HPDE6-E6E7 (cell line): ENCODE measurements at regions not wholly inside any gene's neighbourhood (a gene's known extent, or its start where the extent isn't known, plus 50 kb on each side); places are given as distances from the start of the nearest gene placed in this dataset.

Experiments used
- DNase-seq: peaks from one replicate; pipeline ENCODE4 v3.0.0; 2011; ENCODE audit warnings: missing footprints; ENCODE audit errors: extremely low spot score

GRCh38 chr9:107628444-107628843, 138.9 kb upstream of the KLF4 start:
- DNase-seq: no peak

- DNase-seq: no peak
Observed at GRCh38 chr9:107627781-107628180, 138.2 kb upstream of the KLF4 start.

GRCh38 chr9:107626118-107626517, 136.5 kb upstream of the KLF4 start:
- DNase-seq: no peak

GRCh38 chr9:107625383-107625984, 135.9 kb upstream of the KLF4 start:
- DNase-seq: no peak

GRCh38 chr9:107624234-107624948, 134.8 kb upstream of the KLF4 start:
- DNase-seq: no peak

GRCh38 chr9:107621436-107621835, 131.9 kb upstream of the KLF4 start:
- no peak for DNase-seq

- DNase-seq: no peak
Observed at GRCh38 chr9:107620801-107621200, 131.2 kb upstream of the KLF4 start.

GRCh38 chr9:107620236-107620635, 130.7 kb upstream of the KLF4 start:
- DNase-seq: no peak

- DNase-seq: no peak
Observed at GRCh38 chr9:107615321-107615720, 125.8 kb upstream of the KLF4 start.

GRCh38 chr9:107614765-107615164, 125.2 kb upstream of the KLF4 start:
- no peak for DNase-seq

GRCh38 chr9:107613321-107613720, 123.8 kb upstream of the KLF4 start:
- no peak for DNase-seq

- DNase-seq: no peak
Observed at GRCh38 chr9:107612136-107612535, 122.6 kb upstream of the KLF4 start.

- DNase-seq: no peak
Observed at GRCh38 chr9:107609547-107609946, 120.0 kb upstream of the KLF4 start.

- DNase-seq: no peak
Observed at GRCh38 chr9:107606149-107606790, 116.7 kb upstream of the KLF4 start.

GRCh38 chr9:107605041-107605440, 115.5 kb upstream of the KLF4 start:
- DNase-seq: no peak

GRCh38 chr9:107603281-107603680, 113.7 kb upstream of the KLF4 start:
- DNase-seq: no peak

- DNase-seq: no peak
Observed at GRCh38 chr9:107600060-107600573, 110.5 kb upstream of the KLF4 start.

GRCh38 chr9:107597743-107598217, 108.2 kb upstream of the KLF4 start:
- no peak for DNase-seq

- no peak for DNase-seq
Observed at GRCh38 chr9:107594908-107595530, 105.5 kb upstream of the KLF4 start.

- DNase-seq: no peak
Observed at GRCh38 chr9:107593224-107593870, 103.8 kb upstream of the KLF4 start.

GRCh38 chr9:107592424-107592823, 102.9 kb upstream of the KLF4 start:
- DNase-seq: no peak

GRCh38 chr9:107591781-107592180, 102.2 kb upstream of the KLF4 start:
- no peak for DNase-seq
